Endodermal cell (in vitro differentiated cells): ENCODE measurements at regions not wholly inside any gene's neighbourhood (a gene's known extent, or its start where the extent isn't known, plus 50 kb on each side); places are given as distances from the start of the nearest gene placed in this dataset.

Experiments
- DNase-seq: peaks from one replicate; pipeline ENCODE4 v3.0.0-alpha.2; 2017
- H3K27ac ChIP-seq: 2 replicates; pipeline ENCODE4 v1.5.1; 2013; ENCODE audit warnings: mild to moderate bottlenecking, low read depth, low read length, moderate library complexity
- H3K27me3 ChIP-seq: 2 replicates; pipeline ENCODE4 v1.6.1; 2013; ENCODE audit warnings: mild to moderate bottlenecking, low read length, moderate library complexity; ENCODE audit not compliant: insufficient read depth, control insufficient read depth, poor library complexity, severe bottlenecking
- H3K36me3 ChIP-seq: 2 replicates; pipeline ENCODE4 v1.7.0; 2013; ENCODE audit warnings: mild to moderate bottlenecking, low read length, moderate library complexity; ENCODE audit not compliant: control insufficient read depth, insufficient read depth
- H3K4me1 ChIP-seq: one replicate; pipeline ENCODE4 v1.7.0; 2013; ENCODE audit warnings: low read length; ENCODE audit not compliant: control insufficient read depth, insufficient read depth
- H3K4me3 ChIP-seq: 2 replicates; pipeline ENCODE4 v1.5.1; 2013; ENCODE audit warnings: mild to moderate bottlenecking, low read length, moderate library complexity
- H3K9ac ChIP-seq: 2 replicates; pipeline ENCODE4 v1.6.1; 2013; ENCODE audit warnings: mild to moderate bottlenecking, low read length, moderate library complexity; ENCODE audit not compliant: poor library complexity, severe bottlenecking; ENCODE audit errors: extremely low read depth
- H3K9me3 ChIP-seq: 2 replicates; pipeline ENCODE4 v1.6.1; 2013; ENCODE audit warnings: mild to moderate bottlenecking, low read length, moderate library complexity; ENCODE audit not compliant: control insufficient read depth
- H3K27ac Mint-ChIP-seq: 2 replicates; pipeline ENCODE4 v1.8.0; 2020; ENCODE audit warnings: mixed read lengths
- H3K27me3 Mint-ChIP-seq: 2 replicates; pipeline ENCODE4 v1.8.0; 2021; ENCODE audit warnings: mild to moderate bottlenecking, mixed read lengths; ENCODE audit not compliant: insufficient read depth
- H3K36me3 Mint-ChIP-seq: 2 replicates; pipeline ENCODE4 v1.8.0; 2020; ENCODE audit warnings: low read depth, mixed read lengths
- H3K4me1 Mint-ChIP-seq: 2 replicates; pipeline ENCODE4 v1.8.0; 2020; ENCODE audit warnings: mixed read lengths
- H3K4me3 Mint-ChIP-seq: 2 replicates; pipeline ENCODE4 v1.8.0; 2020; ENCODE audit warnings: mild to moderate bottlenecking, moderate library complexity, mixed read lengths
- H3K9me3 Mint-ChIP-seq: 2 replicates; pipeline ENCODE4 v1.8.0; 2020; ENCODE audit warnings: mild to moderate bottlenecking, mixed read lengths
- WGBS, 2 experiments: methylation state at CpG; one replicate each; pipeline versions ENCODE4 v1.1.5 to v1.1.7; 2013; ENCODE audit warnings: missing lambda C conversion rate in 2 of 2, mixed read lengths in 1 of 2; ENCODE audit not compliant: insufficient coverage in 1 of 2, insufficient read length in 1 of 2; 5-methylcytosine and 5-hydroxymethylcytosine counted together
- TF ChIP-seq, protein P1 (sequence below): fragments of 200-600 bp; sonication (generic); conservative IDR thresholded peaks from 2 replicates; pipeline ENCODE4 v1.5.0; 2021; ENCODE audit warnings: antibody characterized with exemption, mild to moderate bottlenecking

DNA sequence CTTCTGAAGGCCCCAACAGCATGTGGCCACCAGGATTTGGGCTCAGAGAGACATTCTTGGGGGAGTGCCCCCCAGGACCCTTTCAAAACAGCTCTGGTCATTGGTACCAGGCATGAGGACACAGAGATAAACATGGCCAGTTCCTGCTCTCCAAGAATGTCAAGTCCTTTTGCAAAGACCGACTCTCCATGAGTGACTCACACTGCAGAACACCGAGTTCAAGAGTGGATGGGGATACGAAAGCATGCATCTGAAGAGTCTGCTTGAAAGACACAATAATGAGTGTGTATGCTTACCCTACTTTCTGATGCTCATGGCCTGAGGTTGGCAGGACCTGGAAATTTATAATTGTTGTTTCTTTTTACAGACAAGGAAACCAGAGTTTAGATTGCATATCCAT, 450.6 kb downstream of the TSN start:
- H3K9me3 ChIP-seq = no peaks in the 10 kb centered on the region
- no peak overlapping the region for H3K9ac ChIP-seq
- 80 to 91% methylated on average over 3 of the region's 3 CpGs for WGBS, 2 experiments
- Mint-ChIP-seq H3K9me3 (no peaks in the 10 kb centered on the region), H3K36me3 (no peaks in the 10 kb centered on the region), H3K27me3 (peaks cover 10% of the 10 kb centered on the region), H3K27ac (no peak overlapping the region), H3K4me3 (no peak overlapping the region), H3K4me1 (no peaks in the 10 kb centered on the region)
- DNase-seq = no peak
- H3K4me1 ChIP-seq = no peaks in the 10 kb centered on the region
- H3K27me3 ChIP-seq = peaks cover 4% of the 10 kb centered on the region
- no peak overlapping the region for H3K4me3 ChIP-seq
- no peaks in the 10 kb centered on the region for H3K36me3 ChIP-seq
- TF ChIP-seq, protein P1, sequence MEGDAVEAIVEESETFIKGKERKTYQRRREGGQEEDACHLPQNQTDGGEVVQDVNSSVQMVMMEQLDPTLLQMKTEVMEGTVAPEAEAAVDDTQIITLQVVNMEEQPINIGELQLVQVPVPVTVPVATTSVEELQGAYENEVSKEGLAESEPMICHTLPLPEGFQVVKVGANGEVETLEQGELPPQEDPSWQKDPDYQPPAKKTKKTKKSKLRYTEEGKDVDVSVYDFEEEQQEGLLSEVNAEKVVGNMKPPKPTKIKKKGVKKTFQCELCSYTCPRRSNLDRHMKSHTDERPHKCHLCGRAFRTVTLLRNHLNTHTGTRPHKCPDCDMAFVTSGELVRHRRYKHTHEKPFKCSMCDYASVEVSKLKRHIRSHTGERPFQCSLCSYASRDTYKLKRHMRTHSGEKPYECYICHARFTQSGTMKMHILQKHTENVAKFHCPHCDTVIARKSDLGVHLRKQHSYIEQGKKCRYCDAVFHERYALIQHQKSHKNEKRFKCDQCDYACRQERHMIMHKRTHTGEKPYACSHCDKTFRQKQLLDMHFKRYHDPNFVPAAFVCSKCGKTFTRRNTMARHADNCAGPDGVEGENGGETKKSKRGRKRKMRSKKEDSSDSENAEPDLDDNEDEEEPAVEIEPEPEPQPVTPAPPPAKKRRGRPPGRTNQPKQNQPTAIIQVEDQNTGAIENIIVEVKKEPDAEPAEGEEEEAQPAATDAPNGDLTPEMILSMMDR = no peak
- no peak overlapping the region for H3K27ac ChIP-seq

DNA sequence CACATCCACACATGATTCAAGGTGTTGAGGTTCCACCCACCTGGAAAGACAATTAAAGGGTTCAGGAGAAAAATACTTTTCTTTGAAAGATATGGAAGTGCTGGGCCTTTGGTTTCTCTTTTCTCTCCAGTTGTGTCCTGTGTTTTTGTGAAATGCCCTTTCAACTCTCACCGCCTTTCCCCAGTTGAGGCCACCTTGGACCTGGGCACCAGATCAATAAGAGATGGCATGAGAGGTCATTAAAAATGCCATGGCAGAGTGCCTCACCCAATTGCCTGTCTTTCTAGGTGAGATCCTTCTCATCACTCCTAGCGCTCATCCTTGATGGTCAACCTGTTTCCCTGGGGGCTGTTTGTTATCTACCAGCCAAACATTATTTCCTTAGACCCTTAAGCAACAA, 453.9 kb downstream of the TSN start:
- no peaks in the 10 kb centered on the region for H3K9me3 Mint-ChIP-seq
- TF ChIP-seq, protein P1 = no peak
- no peaks in the 10 kb centered on the region for H3K9me3 ChIP-seq
- no peak overlapping the region for H3K9ac ChIP-seq
- H3K27ac Mint-ChIP-seq = no peak overlapping the region
- no peak for DNase-seq
- no peak overlapping the region for H3K4me3 ChIP-seq
- peaks cover 12% of the 10 kb centered on the region for H3K27me3 Mint-ChIP-seq
- H3K4me3 Mint-ChIP-seq = no peak overlapping the region
- no peaks in the 10 kb centered on the region for H3K4me1 ChIP-seq
- H3K27ac ChIP-seq = no peak overlapping the region
- WGBS, 2 experiments = 94% methylated on average over 2 of the region's 2 CpGs; no CpG with 5 or more reads in 1 of the 2 experiments
- H3K36me3 Mint-ChIP-seq = no peaks in the 10 kb centered on the region
- H3K27me3 ChIP-seq = peaks cover 4% of the 10 kb centered on the region
- no peaks in the 10 kb centered on the region for H3K36me3 ChIP-seq
- H3K4me1 Mint-ChIP-seq = no peaks in the 10 kb centered on the region

DNA sequence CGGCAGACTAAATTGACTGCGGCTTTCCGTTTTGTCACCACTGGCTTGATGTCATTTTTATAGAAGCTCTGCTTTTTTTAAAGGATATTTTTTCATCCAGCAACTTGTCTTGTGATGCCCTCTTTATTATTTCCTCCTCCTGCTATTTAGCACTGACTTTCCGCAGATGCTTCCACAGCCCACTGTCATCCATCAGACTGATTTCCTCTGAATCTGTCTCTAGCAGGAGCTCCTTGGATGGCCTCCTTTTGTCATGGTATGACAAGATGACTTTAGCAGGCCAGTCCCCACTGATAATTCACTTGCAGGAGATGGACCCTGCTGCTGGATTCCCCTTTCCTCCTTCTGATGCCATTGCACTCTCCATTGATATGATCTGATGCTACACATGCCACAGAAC, 454.6 kb downstream of the TSN start:
- no peaks in the 10 kb centered on the region for H3K36me3 Mint-ChIP-seq
- TF ChIP-seq, protein P1 = no peak
- peaks cover 12% of the 10 kb centered on the region for H3K27me3 Mint-ChIP-seq
- no peaks in the 10 kb centered on the region for H3K9me3 ChIP-seq
- H3K27me3 ChIP-seq = peaks cover 4% of the 10 kb centered on the region
- H3K4me3 ChIP-seq = no peak overlapping the region
- no peak overlapping the region for H3K27ac Mint-ChIP-seq
- DNase-seq = no peak
- WGBS, 2 experiments = 97 to 99% methylated on average over 4 of the region's 4 CpGs
- no peaks in the 10 kb centered on the region for H3K4me1 Mint-ChIP-seq
- no peak overlapping the region for H3K27ac ChIP-seq
- H3K36me3 ChIP-seq = no peaks in the 10 kb centered on the region
- H3K9me3 Mint-ChIP-seq = no peaks in the 10 kb centered on the region
- no peak overlapping the region for H3K9ac ChIP-seq
- no peak overlapping the region for H3K4me3 Mint-ChIP-seq
- no peaks in the 10 kb centered on the region for H3K4me1 ChIP-seq
